AG10803 (cell line): ENCODE measurements at regions not wholly inside any gene's neighbourhood (a gene's known extent, or its start where the extent isn't known, plus 50 kb on each side); places are given as distances from the start of the nearest gene placed in this dataset.

ENCODE experiments used
- DNase-seq: peaks from one replicate; pipeline ENCODE4 v3.0.0; 2010; ENCODE audit warnings: low read depth
- H3K4me3 ChIP-seq: 2 replicates; pipeline ENCODE4 v1.5.1; 2011; ENCODE audit warnings: mild to moderate bottlenecking, low read length, control low read depth
- TF ChIP-seq, protein P1 (sequence below): conservative IDR thresholded peaks from 2 replicates; pipeline ENCODE4 v1.5.1; 2011; ENCODE audit warnings: mild to moderate bottlenecking, low read length, control low read depth, inconsistent platforms

GRCh38 chr17:77590951-77591735 is 367.4 kb upstream of the TNRC6C start:
- no peak for DNase-seq
- TF ChIP-seq, protein P1, sequence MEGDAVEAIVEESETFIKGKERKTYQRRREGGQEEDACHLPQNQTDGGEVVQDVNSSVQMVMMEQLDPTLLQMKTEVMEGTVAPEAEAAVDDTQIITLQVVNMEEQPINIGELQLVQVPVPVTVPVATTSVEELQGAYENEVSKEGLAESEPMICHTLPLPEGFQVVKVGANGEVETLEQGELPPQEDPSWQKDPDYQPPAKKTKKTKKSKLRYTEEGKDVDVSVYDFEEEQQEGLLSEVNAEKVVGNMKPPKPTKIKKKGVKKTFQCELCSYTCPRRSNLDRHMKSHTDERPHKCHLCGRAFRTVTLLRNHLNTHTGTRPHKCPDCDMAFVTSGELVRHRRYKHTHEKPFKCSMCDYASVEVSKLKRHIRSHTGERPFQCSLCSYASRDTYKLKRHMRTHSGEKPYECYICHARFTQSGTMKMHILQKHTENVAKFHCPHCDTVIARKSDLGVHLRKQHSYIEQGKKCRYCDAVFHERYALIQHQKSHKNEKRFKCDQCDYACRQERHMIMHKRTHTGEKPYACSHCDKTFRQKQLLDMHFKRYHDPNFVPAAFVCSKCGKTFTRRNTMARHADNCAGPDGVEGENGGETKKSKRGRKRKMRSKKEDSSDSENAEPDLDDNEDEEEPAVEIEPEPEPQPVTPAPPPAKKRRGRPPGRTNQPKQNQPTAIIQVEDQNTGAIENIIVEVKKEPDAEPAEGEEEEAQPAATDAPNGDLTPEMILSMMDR, result no peak
- H3K4me3 ChIP-seq, result no peak overlapping the region

- no peak for DNase-seq
- TF ChIP-seq, protein P1, result no peak
- no peak overlapping the region for H3K4me3 ChIP-seq
These were observed 366.2 kb upstream of the TNRC6C start for GRCh38 chr17:77592106-77592865.

DNA sequence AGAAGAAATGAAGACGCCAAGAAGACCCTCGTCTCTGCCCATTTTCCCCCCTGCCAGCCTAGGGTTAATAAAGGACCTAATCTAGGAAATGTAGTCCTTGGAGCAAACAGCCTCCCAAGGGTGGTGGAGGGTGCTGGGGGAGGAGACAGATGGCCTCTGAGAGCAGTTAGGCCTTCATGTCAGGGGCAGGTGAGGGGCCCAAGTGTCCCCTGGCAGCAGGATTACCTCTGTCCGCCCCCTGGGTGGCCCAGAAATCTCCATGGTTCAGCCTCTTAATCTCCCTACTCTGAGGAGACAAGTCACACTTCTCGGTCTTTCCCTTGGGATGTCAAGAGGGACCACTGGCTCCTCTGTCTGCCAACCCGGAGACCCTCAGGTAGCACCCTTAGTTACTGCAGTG is 365.4 kb upstream of the TNRC6C start:
- H3K4me3 ChIP-seq, result no peak overlapping the region
- TF ChIP-seq, protein P1, result no peak

DNA sequence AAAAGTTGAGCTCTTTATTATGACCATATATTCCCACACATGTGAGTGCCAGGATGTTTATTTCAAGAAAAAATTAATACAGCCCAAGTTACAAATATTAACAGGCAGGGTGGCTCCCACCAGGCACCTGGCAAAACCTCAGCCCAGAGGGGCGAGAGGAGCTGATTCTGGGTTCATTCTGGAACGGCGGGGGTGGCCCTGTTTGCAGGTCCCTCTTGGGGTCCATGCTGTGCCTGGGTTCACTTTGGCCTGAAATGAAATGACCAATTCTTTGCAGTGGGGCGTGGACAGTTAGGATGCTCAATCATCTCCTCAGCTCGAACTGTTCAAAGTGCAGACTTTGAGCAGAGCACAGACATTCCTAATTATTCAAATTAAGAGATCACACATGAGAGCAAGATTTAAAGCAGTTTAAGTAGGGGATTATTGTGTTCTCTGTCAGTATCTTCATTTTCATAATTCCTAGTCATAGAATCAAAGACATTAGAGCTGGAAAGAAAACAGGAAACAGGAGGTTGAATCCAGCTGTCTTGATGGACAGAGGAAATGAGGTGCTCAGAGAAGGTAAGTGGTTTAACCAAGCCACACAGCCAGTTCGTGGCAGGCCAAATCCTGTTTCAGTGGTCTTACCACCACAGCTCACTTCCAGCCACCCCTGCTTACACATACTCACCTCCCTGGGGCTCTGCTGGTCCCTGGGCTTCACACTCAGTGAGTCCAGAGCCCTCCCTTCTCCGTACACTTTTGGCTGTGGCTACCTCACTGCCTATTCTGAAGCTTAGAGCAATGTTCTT is 363.9 kb upstream of the TNRC6C start:
- no peak for DNase-seq
- TF ChIP-seq, protein P1, result no peak
- H3K4me3 ChIP-seq, result no peak overlapping the region

More for the DNA sequence above, 365.4 kb upstream of the TNRC6C start:
- DNase-seq, result no peak

GRCh38 chr17:77596491-77597417 is 361.7 kb upstream of the TNRC6C start:
- no peak for DNase-seq
- TF ChIP-seq, protein P1, result no peak

More at GRCh38 chr17:77596491-77597417, 361.7 kb upstream of the TNRC6C start:
- no peak overlapping the region for H3K4me3 ChIP-seq
